Smooth muscle cell (in vitro differentiated cells): ENCODE measurements at regions not wholly inside any gene's neighbourhood (a gene's known extent, or its start where the extent isn't known, plus 50 kb on each side); places are given as distances from the start of the nearest gene placed in this dataset.

Source experiments
- DNase-seq: peaks from one replicate; lab custom pipeline; 2025; ENCODE audit not compliant: unreplicated experiment; lab: John Stamatoyannopoulos, UW
- H2AFZ ChIP-seq: fragments of 200-600 bp; sonication (generic); 2 replicates; pipeline ENCODE4 v1.6.0; 2016; ENCODE audit warnings: antibody characterized with exemption, low read depth, mild to moderate bottlenecking
- H3F3A ChIP-seq: fragments of 200-600 bp; sonication (generic); 2 replicates; pipeline ENCODE4 v1.6.0; 2017; ENCODE audit warnings: antibody characterized with exemption, low read depth
- H3K27ac ChIP-seq: fragments of 200-600 bp; sonication (generic); 2 replicates; pipeline ENCODE4 v1.5.1; 2016; ENCODE audit warnings: low read depth, mild to moderate bottlenecking
- H3K27me3 ChIP-seq: fragments of 200-600 bp; sonication (generic); 2 replicates; pipeline ENCODE4 v1.6.1; 2016; ENCODE audit warnings: low read depth, mild to moderate bottlenecking
- H3K36me3 ChIP-seq: fragments of 200-600 bp; sonication (generic); 2 replicates; pipeline ENCODE4 v1.5.1; 2016; ENCODE audit warnings: low read depth
- H3K4me1 ChIP-seq: fragments of 200-600 bp; sonication (generic); 2 replicates; pipeline ENCODE4 v1.5.1; 2016; ENCODE audit warnings: low read depth
- H3K4me2 ChIP-seq: fragments of 200-600 bp; sonication (generic); 2 replicates; pipeline ENCODE4 v1.6.0; 2016; ENCODE audit warnings: mild to moderate bottlenecking
- H3K4me3 ChIP-seq: fragments of 200-600 bp; sonication (generic); 2 replicates; pipeline ENCODE4 v1.5.1; 2016; ENCODE audit warnings: mild to moderate bottlenecking
- H3K79me2 ChIP-seq: fragments of 200-600 bp; sonication (generic); 2 replicates; pipeline ENCODE4 v1.6.0; 2016; ENCODE audit warnings: low read depth, mild to moderate bottlenecking
- H3K9ac ChIP-seq: fragments of 200-600 bp; sonication (generic); 2 replicates; pipeline ENCODE4 v1.6.0; 2016; ENCODE audit warnings: low read depth
- H3K9me3 ChIP-seq: fragments of 200-600 bp; sonication (generic); replicated peaks from 2 replicates; pipeline ENCODE4 v1.5.1; 2016; ENCODE audit warnings: low read depth
- H4K20me1 ChIP-seq: fragments of 200-600 bp; sonication (generic); 2 replicates; pipeline ENCODE4 v1.6.0; 2016; ENCODE audit warnings: low read depth
- CTCF ChIP-seq: fragments of 200-600 bp; sonication (generic); IDR thresholded peaks from 2 replicates; pipeline ENCODE4 v1.5.1; 2017; ENCODE audit warnings: borderline replicate concordance, mild to moderate bottlenecking, antibody characterized with exemption; ENCODE audit not compliant: insufficient read depth, poor library complexity, severe bottlenecking
- WGBS: methylation state at CpG from one replicate; pipeline ENCODE4 v1.1.7; 2016; ENCODE audit warnings: low lambda C conversion rate; 5-methylcytosine and 5-hydroxymethylcytosine counted together

GRCh38 chr11:122336706-122337105, 220.7 kb upstream of the BLID start:
- no peaks in the 10 kb centered on the region for H3K4me1 ChIP-seq

DNA sequence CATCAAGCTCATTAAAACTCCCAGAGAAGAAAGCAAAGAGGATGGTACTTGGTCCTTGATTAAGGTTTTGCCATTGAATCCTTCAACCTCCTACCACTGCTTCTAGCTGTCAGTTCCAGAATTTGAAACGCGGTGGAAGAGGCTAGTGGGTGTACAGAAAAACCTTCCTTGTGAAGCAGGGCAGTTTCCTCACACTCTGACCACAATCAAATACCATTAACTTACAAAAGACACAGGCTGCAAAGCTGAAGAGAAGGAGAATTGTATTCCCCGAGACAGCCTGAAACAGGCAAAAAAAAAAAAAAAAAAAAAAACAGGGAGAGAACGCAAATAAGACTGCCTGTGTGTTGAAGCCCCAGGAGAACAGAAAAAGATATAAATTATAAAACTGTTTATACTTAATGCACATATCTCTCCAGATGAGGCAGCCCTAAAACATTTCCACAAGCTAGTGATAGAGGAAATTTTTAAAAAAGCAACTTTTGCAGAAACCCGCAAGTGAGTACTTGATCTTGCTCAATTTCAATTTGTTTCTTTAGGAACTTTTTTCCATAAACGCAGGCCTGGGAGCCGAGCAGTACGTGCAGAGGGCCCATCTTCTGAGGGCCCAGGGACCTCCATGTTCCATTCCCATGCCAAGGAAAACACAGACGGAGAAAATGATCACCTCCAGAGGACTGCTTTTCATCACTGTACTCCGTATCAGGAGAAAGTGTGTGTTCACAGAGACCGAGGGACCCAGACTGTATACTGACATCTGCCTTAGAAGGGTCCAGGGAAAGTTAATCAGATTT, 218.7 kb upstream of the BLID start:
- H3K79me2 ChIP-seq = no peaks in the 10 kb centered on the region
- 76% methylated on average over 11 of the region's 11 CpGs for WGBS

More at GRCh38 chr11:122336706-122337105, 220.7 kb upstream of the BLID start:
- Histone ChIP-seq H3K9me3 (no peaks in the 10 kb centered on the region), H2AFZ (no peak overlapping the region), H3K36me3 (no peaks in the 10 kb centered on the region), H3K4me3 (no peak overlapping the region), H3K9ac (no peak overlapping the region), H4K20me1 (no peaks in the 10 kb centered on the region), H3K79me2 (no peaks in the 10 kb centered on the region), H3F3A (no peaks in the 10 kb centered on the region), H3K27me3 (no peaks in the 10 kb centered on the region), H3K4me2 (no peak overlapping the region), H3K27ac (no peak overlapping the region)
- no peak for TF ChIP-seq CTCF
- WGBS = 90% methylated on average over 5 of the region's 5 CpGs
- DNase-seq = no peak

GRCh38 chr11:122333467-122333866, 217.5 kb upstream of the BLID start:
- Histone ChIP-seq H3K79me2 (no peaks in the 10 kb centered on the region), H2AFZ (no peak overlapping the region), H3K36me3 (no peaks in the 10 kb centered on the region), H3K27ac (no peak overlapping the region), H3K4me1 (no peaks in the 10 kb centered on the region), H3F3A (no peaks in the 10 kb centered on the region), H3K4me2 (no peak overlapping the region), H3K27me3 (no peaks in the 10 kb centered on the region), H4K20me1 (no peaks in the 10 kb centered on the region), H3K9me3 (no peaks in the 10 kb centered on the region), H3K4me3 (no peak overlapping the region), H3K9ac (no peak overlapping the region)
- no peak for TF ChIP-seq CTCF
- no peak for DNase-seq
- 95% methylated on average over 4 of the region's 4 CpGs for WGBS

More for the DNA sequence above, 218.7 kb upstream of the BLID start:
- H3K27ac ChIP-seq = no peak overlapping the region
- no peaks in the 10 kb centered on the region for H3K4me1 ChIP-seq
- no peaks in the 10 kb centered on the region for H4K20me1 ChIP-seq
- H3K36me3 ChIP-seq = no peaks in the 10 kb centered on the region
- DNase-seq = no peak
- no peak overlapping the region for H3K4me2 ChIP-seq
- H3K27me3 ChIP-seq = no peaks in the 10 kb centered on the region
- no peak for TF ChIP-seq CTCF
- no peak overlapping the region for H3K9ac ChIP-seq
- H3K4me3 ChIP-seq = no peak overlapping the region
- H2AFZ ChIP-seq = no peak overlapping the region
- H3K9me3 ChIP-seq = no peaks in the 10 kb centered on the region
- H3F3A ChIP-seq = no peaks in the 10 kb centered on the region

DNA sequence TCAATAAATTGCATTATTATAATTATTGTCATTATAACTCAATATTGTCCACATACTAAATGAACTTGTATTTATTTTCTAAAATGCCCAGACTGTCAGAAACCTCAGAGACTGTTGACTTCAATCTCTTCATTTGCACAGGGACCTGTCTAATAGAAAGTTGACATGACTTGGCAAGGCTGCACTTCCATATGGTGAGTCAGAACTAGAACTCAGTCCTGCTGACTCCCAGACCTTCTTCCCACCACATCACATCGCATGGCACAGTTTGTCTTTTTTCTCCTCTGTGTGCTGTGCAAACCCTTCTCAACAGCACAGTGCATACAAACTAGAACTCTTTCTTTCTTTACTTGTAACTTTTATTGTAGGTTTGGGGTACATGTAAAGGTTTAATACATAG, 215.1 kb upstream of the BLID start:
- 83% methylated on average over 1 of the region's 1 CpG for WGBS
- no peak for TF ChIP-seq CTCF

More for the DNA sequence above, 215.1 kb upstream of the BLID start:
- H2AFZ ChIP-seq = no peak overlapping the region
- H3K36me3 ChIP-seq = no peaks in the 10 kb centered on the region
- H3K9me3 ChIP-seq = no peaks in the 10 kb centered on the region
- no peaks in the 10 kb centered on the region for H4K20me1 ChIP-seq
- H3K79me2 ChIP-seq = no peaks in the 10 kb centered on the region
- H3K9ac ChIP-seq = no peak overlapping the region
- no peak overlapping the region for H3K27ac ChIP-seq
- no peak overlapping the region for H3K4me3 ChIP-seq
- no peaks in the 10 kb centered on the region for H3K4me1 ChIP-seq
- DNase-seq = no peak
- no peak overlapping the region for H3K4me2 ChIP-seq
- H3K27me3 ChIP-seq = no peaks in the 10 kb centered on the region
- no peaks in the 10 kb centered on the region for H3F3A ChIP-seq
